Calu3 (cell line): ENCODE measurements at regions not wholly inside any gene's neighbourhood (a gene's known extent, or its start where the extent isn't known, plus 50 kb on each side); places are given as distances from the start of the nearest gene placed in this dataset.

Experiments
- BruUV-seq: library from RNA; stranded (reverse); fragments of 400-500 nt; replicated peaks from 2 replicates; lab custom pipeline; 2021; lab: Mats Ljungman, UMichigan
- CTCF ChIA-PET: fragments of 300-600 bp; sonication (Branson Sonifier 250); formaldehyde crosslinking; loops from one replicate; lab custom pipeline; 2022; ENCODE audit warnings: antibody characterized with exemption; lab: Charles Lee
- DNase-seq: peaks from one replicate; pipeline ENCODE4 v3.0.0; 2022
- H3K27ac Mint-ChIP-seq: one replicate; pipeline ENCODE4 v1.8.0; 2022; ENCODE audit warnings: mixed read lengths; ENCODE audit not compliant: unreplicated experiment
- H3K27me3 Mint-ChIP-seq: one replicate; pipeline ENCODE4 v1.8.0; 2022; ENCODE audit warnings: mixed read lengths; ENCODE audit not compliant: unreplicated experiment
- H3K36me3 Mint-ChIP-seq: one replicate; pipeline ENCODE4 v1.8.0; 2022; ENCODE audit warnings: mild to moderate bottlenecking, moderate library complexity, mixed read lengths; ENCODE audit not compliant: insufficient read depth, unreplicated experiment
- H3K4me1 Mint-ChIP-seq: one replicate; pipeline ENCODE4 v1.8.0; 2022; ENCODE audit warnings: mild to moderate bottlenecking, low read depth, mixed read lengths; ENCODE audit not compliant: unreplicated experiment
- H3K4me3 Mint-ChIP-seq: one replicate; pipeline ENCODE4 v1.8.0; 2022; ENCODE audit warnings: mild to moderate bottlenecking, low read depth, moderate library complexity, mixed read lengths; ENCODE audit not compliant: unreplicated experiment
- H3K9me3 Mint-ChIP-seq: one replicate; pipeline ENCODE4 v1.8.0; 2022; ENCODE audit warnings: low read depth, mixed read lengths; ENCODE audit not compliant: unreplicated experiment
- CTCF ChIP-seq: fragments of 200-600 bp; IDR thresholded peaks from one replicate; pipeline ENCODE4 v1.8.0; 2022; ENCODE audit warnings: antibody characterized with exemption; ENCODE audit not compliant: unreplicated experiment
- intact Hi-C: fragments of 100-400 bp; cut with micrococcal nuclease; formaldehyde crosslinking; loops from one replicate; pipeline ENCODE4 v1.10.0; 2022; ENCODE audit not compliant: unreplicated experiment

GRCh38 chr13:85529218-85529594 is 270.0 kb downstream of the SLITRK6 start:
- CTCF ChIA-PET, result no interaction called here
- BruUV-seq, result no TSS peak

GRCh38 chr13:85528491-85529217 is 270.6 kb downstream of the SLITRK6 start:
- BruUV-seq, result no TSS peak
- Mint-ChIP-seq H3K36me3 (no peaks in the 10 kb centered on the region), H3K4me3 (no peak overlapping the region), H3K9me3 (no peaks in the 10 kb centered on the region), H3K27me3 (no peaks in the 10 kb centered on the region), H3K4me1 (no peaks in the 10 kb centered on the region), H3K27ac (no peak overlapping the region)
- CTCF ChIA-PET, result no interaction called here
- DNase-seq, result no peak
- no peak for TF ChIP-seq CTCF
- intact Hi-C loops, result no loop called here

More at GRCh38 chr13:85529218-85529594, 270.0 kb downstream of the SLITRK6 start:
- Mint-ChIP-seq H3K9me3 (no peaks in the 10 kb centered on the region), H3K27ac (no peak overlapping the region), H3K4me3 (no peak overlapping the region), H3K36me3 (no peaks in the 10 kb centered on the region), H3K27me3 (no peaks in the 10 kb centered on the region), H3K4me1 (no peaks in the 10 kb centered on the region)
- no peak for TF ChIP-seq CTCF
- no peak for DNase-seq
- intact Hi-C loops, result no loop called here

- CTCF ChIA-PET, result no interaction called here
- no peaks in the 10 kb centered on the region for H3K36me3 Mint-ChIP-seq
- intact Hi-C loops, result no loop called here
- TF ChIP-seq CTCF, result no peak
- no peaks in the 10 kb centered on the region for H3K9me3 Mint-ChIP-seq
- no peaks in the 10 kb centered on the region for H3K27me3 Mint-ChIP-seq
- H3K4me3 Mint-ChIP-seq, result no peak overlapping the region
- H3K4me1 Mint-ChIP-seq, result no peaks in the 10 kb centered on the region
- DNase-seq, result no peak
- no TSS peak for BruUV-seq
- no peak overlapping the region for H3K27ac Mint-ChIP-seq
These were observed 271.9 kb downstream of the SLITRK6 start for GRCh38 chr13:85527316-85527715.

GRCh38 chr13:85525411-85525810 is 273.8 kb downstream of the SLITRK6 start:
- H3K4me1 Mint-ChIP-seq, result no peaks in the 10 kb centered on the region
- no peak overlapping the region for H3K27ac Mint-ChIP-seq
- H3K27me3 Mint-ChIP-seq, result no peaks in the 10 kb centered on the region
- intact Hi-C loops, result no loop called here
- CTCF ChIA-PET, result no interaction called here
- H3K4me3 Mint-ChIP-seq, result no peak overlapping the region
- no TSS peak for BruUV-seq
- no peak for DNase-seq
- H3K36me3 Mint-ChIP-seq, result no peaks in the 10 kb centered on the region
- no peaks in the 10 kb centered on the region for H3K9me3 Mint-ChIP-seq
- TF ChIP-seq CTCF, result no peak
